ENCODE measurements at regions not wholly inside any gene's neighbourhood (a gene's known extent, or its start where the extent isn't known, plus 50 kb on each side); places are given as distances from the start of the nearest gene placed in this dataset.

DNA sequence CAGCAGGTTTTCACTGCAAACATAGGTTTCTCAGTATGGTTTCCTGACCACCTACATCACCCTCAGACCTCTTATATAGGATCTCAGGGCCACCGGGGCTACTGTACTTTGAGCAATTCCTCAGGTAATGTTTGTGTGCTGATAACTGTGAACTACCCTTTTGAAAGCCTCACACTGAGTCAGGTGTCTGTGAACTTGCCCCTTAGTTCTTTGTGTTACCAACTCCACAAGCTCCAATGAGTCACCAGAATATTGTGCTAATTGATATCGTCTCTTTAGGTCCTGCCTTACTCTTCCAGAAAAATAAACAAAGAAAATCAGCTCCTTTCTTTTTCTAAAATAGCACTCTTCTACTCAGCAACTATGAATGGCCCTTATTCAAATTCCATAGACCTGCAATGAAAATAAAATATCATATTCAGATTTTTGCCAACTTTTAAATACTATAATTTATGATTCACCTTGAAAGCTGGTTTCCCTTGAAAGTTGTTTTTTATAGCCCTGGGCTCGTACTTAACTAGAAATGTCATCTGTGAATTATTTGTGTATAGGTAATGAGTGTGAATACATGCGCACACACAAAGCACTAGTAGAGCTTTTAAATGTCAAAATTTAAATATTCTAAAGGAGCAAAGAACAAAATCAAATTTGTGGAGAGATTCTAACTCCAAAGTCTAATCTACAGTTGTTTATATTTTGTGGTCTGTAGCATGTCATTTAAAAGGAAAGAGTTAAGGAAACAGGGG lies 88.1 kb upstream of the WARS2 start:
- POLR2A ChIA-PET: no interaction called here

DNA sequence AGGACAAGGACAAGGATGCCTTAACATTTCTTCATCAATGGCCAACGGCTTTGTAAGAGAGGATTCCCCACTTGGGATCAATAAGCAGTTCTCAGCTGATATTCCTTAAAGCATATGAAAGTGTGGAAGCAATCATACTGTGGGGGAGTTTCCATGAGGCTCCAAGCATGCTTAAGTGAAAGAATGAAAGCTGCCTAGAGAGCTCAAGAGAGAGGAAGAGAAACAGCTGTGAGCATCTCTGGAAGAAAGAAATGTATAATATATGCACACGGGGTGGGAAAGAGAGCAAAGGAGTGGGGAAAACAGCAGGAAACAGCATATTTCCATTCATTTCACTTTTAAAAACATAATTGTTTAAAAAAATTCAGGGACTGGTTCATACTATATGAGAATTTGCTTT lies 94.7 kb upstream of the WARS2 start:
- Histone ChIP-seq H3K79me2 (ENCODE audit: insufficient read depth, low read length) (no peaks in the 10 kb centered on the region), H3K4me1 (ENCODE audit: control insufficient read depth in 1 of 2, insufficient read depth in 2 of 2, low read length in 2 of 2) (no peaks in the 10 kb centered on the region), H3K9me2 (ENCODE audit: insufficient read depth) (no peaks in the 10 kb centered on the region), H3K36me3 (ENCODE audit: control insufficient read depth in 1 of 2, insufficient read depth in 2 of 2, low read length in 2 of 2) (no peaks in the 10 kb centered on the region), H2AFZ (ENCODE audit: low read depth, low read length, poor library complexity, severe bottlenecking) (no peak overlapping the region), H3K9me3 (ENCODE audit: control insufficient read depth in 1 of 2, insufficient read depth in 1 of 2, low read depth in 1 of 2, low read length in 2 of 2) (no peaks in the 10 kb centered on the region), H4K20me1 (ENCODE audit: insufficient read depth) (no peaks in the 10 kb centered on the region), H3K4me3 (replicated peaks in 1 of 2; ENCODE audit: low read depth in 1 of 2, low read length in 2 of 2) (no peak overlapping the region), H3K4me2 (ENCODE audit: low read length) (no peak overlapping the region), H3K27me3 (ENCODE audit: insufficient read depth, low read length) (no peaks in the 10 kb centered on the region), H3K9ac (ENCODE audit: low read length) (no peak overlapping the region), H3K27ac (ENCODE audit: low read depth, low read length) (no peak overlapping the region)
- no peak for ATAC-seq
- no TSS peak for BruUV-seq (replicated peaks)
- intact Hi-C loops (cut with micrococcal nuclease): no loop called here
- no peak for DNase-seq (ENCODE audit: low read depth, low spot score)
- POLR2A ChIA-PET: no interaction called here
- RAD21 ChIA-PET (ENCODE audit: low non-redundant PET in 1 of 2, low total read pairs in 2 of 2, uncharacterized antibody in 2 of 2, unreplicated experiment in 2 of 2): no interaction called here
- CTCF ChIA-PET: no interaction called here
- TF ChIP-seq POLR2A (IDR thresholded peaks at IDR 0.05; ENCODE audit: borderline replicate concordance, extremely low read depth, insufficient read depth, insufficient read length) (no peak), TCF7L2 (IDR thresholded peaks at IDR 0.05; ENCODE audit: borderline replicate concordance, extremely low read depth, insufficient read depth, insufficient read length) (no peak), MAX (IDR thresholded peaks at IDR 0.05) (no peak), SRF (IDR thresholded peaks at IDR 0.05; ENCODE audit: low read depth) (no peak), EGR1 (IDR thresholded peaks at IDR 0.05; ENCODE audit: low read depth) (no peak), RAD21 (IDR thresholded peaks at IDR 0.05; ENCODE audit: low read depth) (no peak)
- TF ChIP-seq, protein P1, sequence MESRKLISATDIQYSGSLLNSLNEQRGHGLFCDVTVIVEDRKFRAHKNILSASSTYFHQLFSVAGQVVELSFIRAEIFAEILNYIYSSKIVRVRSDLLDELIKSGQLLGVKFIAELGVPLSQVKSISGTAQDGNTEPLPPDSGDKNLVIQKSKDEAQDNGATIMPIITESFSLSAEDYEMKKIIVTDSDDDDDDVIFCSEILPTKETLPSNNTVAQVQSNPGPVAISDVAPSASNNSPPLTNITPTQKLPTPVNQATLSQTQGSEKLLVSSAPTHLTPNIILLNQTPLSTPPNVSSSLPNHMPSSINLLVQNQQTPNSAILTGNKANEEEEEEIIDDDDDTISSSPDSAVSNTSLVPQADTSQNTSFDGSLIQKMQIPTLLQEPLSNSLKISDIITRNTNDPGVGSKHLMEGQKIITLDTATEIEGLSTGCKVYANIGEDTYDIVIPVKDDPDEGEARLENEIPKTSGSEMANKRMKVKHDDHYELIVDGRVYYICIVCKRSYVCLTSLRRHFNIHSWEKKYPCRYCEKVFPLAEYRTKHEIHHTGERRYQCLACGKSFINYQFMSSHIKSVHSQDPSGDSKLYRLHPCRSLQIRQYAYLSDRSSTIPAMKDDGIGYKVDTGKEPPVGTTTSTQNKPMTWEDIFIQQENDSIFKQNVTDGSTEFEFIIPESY (IDR thresholded peaks at IDR 0.05; ENCODE audit: extremely low read depth, insufficient replicate concordance, low read length): no peak
- TF ChIP-seq, protein P2, sequence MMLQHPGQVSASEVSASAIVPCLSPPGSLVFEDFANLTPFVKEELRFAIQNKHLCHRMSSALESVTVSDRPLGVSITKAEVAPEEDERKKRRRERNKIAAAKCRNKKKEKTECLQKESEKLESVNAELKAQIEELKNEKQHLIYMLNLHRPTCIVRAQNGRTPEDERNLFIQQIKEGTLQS (IDR thresholded peaks at IDR 0.05): no peak

More for the DNA sequence above, 88.1 kb upstream of the WARS2 start:
- no peaks in the 10 kb centered on the region for H3K27me3 ChIP-seq (ENCODE audit: insufficient read depth, low read length)
- no peaks in the 10 kb centered on the region for H3K79me2 ChIP-seq (ENCODE audit: insufficient read depth, low read length)
- CTCF ChIA-PET: interaction anchor here (1.6 kb wide), 1 partner anchor 47 kb away, joined by 5 read pairs; no protein-coding TSS in a partner anchor
- no peaks in the 10 kb centered on the region for H3K4me1 ChIP-seq (ENCODE audit: control insufficient read depth in 1 of 2, insufficient read depth in 2 of 2, low read length in 2 of 2)
- no peaks in the 10 kb centered on the region for H4K20me1 ChIP-seq (ENCODE audit: insufficient read depth)
- RAD21 ChIA-PET (ENCODE audit: low non-redundant PET in 1 of 2, low total read pairs in 2 of 2, uncharacterized antibody in 2 of 2, unreplicated experiment in 2 of 2): no interaction called here
- no peak for ATAC-seq
- no TSS peak for BruUV-seq (replicated peaks)
- no peaks in the 10 kb centered on the region for H3K36me3 ChIP-seq (ENCODE audit: control insufficient read depth in 1 of 2, insufficient read depth in 2 of 2, low read length in 2 of 2)
- no peak for TF ChIP-seq ZFX (IDR thresholded peaks at IDR 0.05)
- TF ChIP-seq CEBPB (IDR thresholded peaks at IDR 0.05; ENCODE audit: low read depth): no peak
- no peak for TF ChIP-seq EGR1 (IDR thresholded peaks at IDR 0.05; ENCODE audit: low read depth)
- no peak for TF ChIP-seq YY1 (IDR thresholded peaks at IDR 0.05; ENCODE audit: extremely low read depth, insufficient replicate concordance, low read depth, low read length)
- TF ChIP-seq, protein P1 (IDR thresholded peaks at IDR 0.05; ENCODE audit: extremely low read depth, insufficient replicate concordance, low read length): no peak
- no peak for TF ChIP-seq CBX3 (IDR thresholded peaks at IDR 0.05; ENCODE audit: low read depth)
- no peak for TF ChIP-seq EZH2 (IDR thresholded peaks at IDR 0.05)
- TF ChIP-seq EZH2phosphoT487 (IDR thresholded peaks at IDR 0.05; ENCODE audit: borderline replicate concordance): no peak
- no peak for TF ChIP-seq ELF1 (IDR thresholded peaks at IDR 0.05; ENCODE audit: borderline replicate concordance, low read depth)
- no peak for TF ChIP-seq ZNF274 (IDR thresholded peaks at IDR 0.05; ENCODE audit: low read depth, low read length)
- no peak for TF ChIP-seq SP1 (IDR thresholded peaks at IDR 0.05; ENCODE audit: low read depth)
- no peaks in the 10 kb centered on the region for H3K9me3 ChIP-seq (ENCODE audit: control insufficient read depth in 1 of 2, insufficient read depth in 1 of 2, low read depth in 1 of 2, low read length in 2 of 2)
- no peak overlapping the region for H3K4me3 ChIP-seq (replicated peaks in 1 of 2; ENCODE audit: low read depth in 1 of 2, low read length in 2 of 2)
- no peak for DNase-seq (ENCODE audit: low read depth, low spot score)
- no peak overlapping the region for H3K9ac ChIP-seq (ENCODE audit: low read length)
- intact Hi-C loops (cut with micrococcal nuclease): loop anchor here (5.0 kb wide), 1 partner anchor 46 kb away; no protein-coding TSS in a partner anchor
- H2AFZ ChIP-seq (ENCODE audit: low read depth, low read length, poor library complexity, severe bottlenecking): no peak overlapping the region
- no peak overlapping the region for H3K4me2 ChIP-seq (ENCODE audit: low read length)
- no peak overlapping the region for H3K27ac ChIP-seq (ENCODE audit: low read depth, low read length)
- no peaks in the 10 kb centered on the region for H3K9me2 ChIP-seq (ENCODE audit: insufficient read depth)

Measured in HCT116 (cell line).